Dendritic cell treated with granulocyte-macrophage colony-stimulating factor and Interleukin-4, amounts not matched to agents 40 ng/mL and 50 ng/mL, for 4 days (primary cell): ENCODE measurements at regions not wholly inside any gene's neighbourhood (a gene's known extent, or its start where the extent isn't known, plus 50 kb on each side); places are given as distances from the start of the nearest gene placed in this dataset.

Experiments
- H3K27ac Mint-ChIP-seq: one replicate; pipeline ENCODE4 v1.8.0; 2022; ENCODE audit warnings: mild to moderate bottlenecking, mixed read lengths
- H3K27me3 Mint-ChIP-seq: one replicate; pipeline ENCODE4 v1.8.0; 2022; ENCODE audit warnings: mild to moderate bottlenecking, mixed read lengths
- H3K36me3 Mint-ChIP-seq: one replicate; pipeline ENCODE4 v1.8.0; 2022; ENCODE audit warnings: low read depth, mixed read lengths
- H3K4me1 Mint-ChIP-seq: one replicate; pipeline ENCODE4 v1.8.0; 2022; ENCODE audit warnings: low read depth, mixed read lengths
- H3K4me3 Mint-ChIP-seq: one replicate; pipeline ENCODE4 v1.8.0; 2022; ENCODE audit warnings: mild to moderate bottlenecking, moderate library complexity, mixed read lengths
- H3K9me3 Mint-ChIP-seq: one replicate; pipeline ENCODE4 v1.8.0; 2022; ENCODE audit warnings: mixed read lengths
- intact Hi-C: fragments of 100-400 bp; cut with micrococcal nuclease; formaldehyde crosslinking; loops from one replicate; pipeline ENCODE4 v1.15.0; 2022

DNA sequence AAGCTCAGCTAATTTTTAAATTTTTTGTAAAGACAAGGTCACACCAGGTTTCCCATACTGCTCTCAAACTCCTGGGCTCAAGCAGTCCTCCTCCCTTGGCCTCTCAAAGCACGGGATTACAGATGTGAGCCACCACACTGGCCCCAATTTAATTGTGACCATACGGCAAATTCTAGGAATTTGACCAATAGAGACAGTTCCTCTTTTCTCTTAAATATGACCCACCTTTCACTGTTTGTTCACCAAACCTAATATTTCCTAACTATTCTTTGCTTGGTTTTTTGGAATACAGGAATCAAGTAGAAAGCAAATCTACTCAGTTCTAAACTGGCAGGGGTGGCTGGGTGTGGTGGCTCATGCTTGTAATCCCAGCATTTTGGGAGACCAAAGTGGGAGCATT lies 264.0 kb downstream of the SHQ1 start:
- H3K4me3 Mint-ChIP-seq: no peak overlapping the region
- H3K27ac Mint-ChIP-seq: no peak overlapping the region
- H3K9me3 Mint-ChIP-seq: no peaks in the 10 kb centered on the region
- peaks cover 17% of the 10 kb centered on the region for H3K4me1 Mint-ChIP-seq
- H3K36me3 Mint-ChIP-seq: no peaks in the 10 kb centered on the region
- intact Hi-C loops: no loop called here
- H3K27me3 Mint-ChIP-seq: peaks cover 4% of the 10 kb centered on the region

DNA sequence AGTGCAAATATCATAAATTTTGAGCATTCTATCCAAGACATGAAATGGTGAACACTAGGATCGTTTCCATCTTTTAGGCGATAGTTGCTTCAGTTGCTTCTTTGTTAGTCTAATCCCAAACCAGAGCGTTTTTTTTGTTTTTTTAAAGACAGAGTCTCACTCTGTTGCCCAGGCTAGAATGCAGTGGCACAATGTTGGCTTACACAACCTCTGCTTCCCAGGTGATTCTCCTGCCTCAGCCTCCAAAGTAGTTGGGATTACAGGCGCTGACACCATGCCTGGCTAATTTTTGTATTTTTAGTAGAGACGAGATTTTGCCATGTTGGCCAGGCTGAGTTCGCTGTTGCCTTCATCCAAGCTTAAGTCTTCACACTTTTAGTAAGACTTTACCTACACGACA lies 265.3 kb downstream of the SHQ1 start:
- no peak overlapping the region for H3K4me3 Mint-ChIP-seq
- H3K27ac Mint-ChIP-seq: no peak overlapping the region
- peaks cover 4% of the 10 kb centered on the region for H3K27me3 Mint-ChIP-seq
- peaks cover 17% of the 10 kb centered on the region for H3K4me1 Mint-ChIP-seq
- no peaks in the 10 kb centered on the region for H3K36me3 Mint-ChIP-seq
- H3K9me3 Mint-ChIP-seq: no peaks in the 10 kb centered on the region
- intact Hi-C loops: no loop called here

DNA sequence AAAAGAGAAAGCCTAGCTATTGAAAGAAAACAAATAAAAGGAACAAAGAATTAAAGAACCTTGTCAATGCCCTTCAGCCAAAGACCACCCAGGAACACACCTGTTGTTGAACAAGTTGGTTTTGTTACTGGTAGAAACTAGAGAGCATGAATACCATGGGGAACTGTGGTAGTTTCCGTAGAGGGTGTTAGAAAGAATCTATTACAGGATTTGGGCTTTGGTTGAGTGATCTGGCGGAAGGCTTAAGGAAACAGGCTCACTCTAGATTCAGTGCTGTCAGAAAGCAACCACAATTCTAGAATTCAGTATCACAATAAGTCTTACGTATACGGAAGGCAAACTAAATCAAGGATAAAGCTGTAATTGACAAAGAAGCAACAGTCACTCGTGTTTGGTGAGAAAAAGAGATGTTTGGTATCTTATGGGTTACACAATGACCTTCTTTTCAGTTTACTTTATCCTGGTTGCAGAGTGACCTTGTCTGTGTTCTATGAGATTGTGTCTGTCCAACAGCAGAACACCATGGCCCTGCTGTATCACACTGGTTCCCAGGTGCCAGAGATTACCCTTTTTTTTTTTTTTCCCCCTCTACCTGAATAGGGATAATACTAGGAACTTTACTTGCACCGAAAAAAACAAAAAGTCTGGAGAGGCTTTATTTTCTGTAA lies 265.9 kb downstream of the SHQ1 start:
- no peak overlapping the region for H3K4me3 Mint-ChIP-seq
- peaks cover 22% of the 10 kb centered on the region for H3K4me1 Mint-ChIP-seq
- intact Hi-C loops: no loop called here
- no peaks in the 10 kb centered on the region for H3K9me3 Mint-ChIP-seq
- no peak overlapping the region for H3K27ac Mint-ChIP-seq
- no peaks in the 10 kb centered on the region for H3K36me3 Mint-ChIP-seq
- H3K27me3 Mint-ChIP-seq: peaks cover 4% of the 10 kb centered on the region

DNA sequence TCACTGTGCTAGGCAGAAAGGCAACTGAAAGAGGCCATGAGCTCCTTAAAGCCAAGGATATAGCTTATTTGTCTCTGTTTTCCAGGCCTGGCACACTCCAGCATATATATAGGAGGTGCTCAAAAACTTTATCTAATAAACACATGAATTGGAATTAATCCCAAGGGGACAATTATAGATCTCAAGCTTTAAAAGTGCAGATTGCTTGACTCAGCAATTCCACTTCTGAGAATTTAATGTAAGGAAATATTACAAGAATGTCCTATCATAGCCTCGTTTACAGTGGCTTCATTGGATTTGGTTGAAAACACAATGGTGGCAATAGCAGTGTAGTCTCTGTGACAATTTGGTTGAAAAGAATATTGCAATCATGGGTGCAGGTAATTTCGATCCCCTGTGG lies 267.3 kb downstream of the SHQ1 start:
- Mint-ChIP-seq H3K36me3 (no peaks in the 10 kb centered on the region), H3K4me1 (peaks cover 27% of the 10 kb centered on the region), H3K27ac (no peak overlapping the region), H3K27me3 (peaks cover 2% of the 10 kb centered on the region), H3K4me3 (no peak overlapping the region), H3K9me3 (no peaks in the 10 kb centered on the region)
- intact Hi-C loops: no loop called here

DNA sequence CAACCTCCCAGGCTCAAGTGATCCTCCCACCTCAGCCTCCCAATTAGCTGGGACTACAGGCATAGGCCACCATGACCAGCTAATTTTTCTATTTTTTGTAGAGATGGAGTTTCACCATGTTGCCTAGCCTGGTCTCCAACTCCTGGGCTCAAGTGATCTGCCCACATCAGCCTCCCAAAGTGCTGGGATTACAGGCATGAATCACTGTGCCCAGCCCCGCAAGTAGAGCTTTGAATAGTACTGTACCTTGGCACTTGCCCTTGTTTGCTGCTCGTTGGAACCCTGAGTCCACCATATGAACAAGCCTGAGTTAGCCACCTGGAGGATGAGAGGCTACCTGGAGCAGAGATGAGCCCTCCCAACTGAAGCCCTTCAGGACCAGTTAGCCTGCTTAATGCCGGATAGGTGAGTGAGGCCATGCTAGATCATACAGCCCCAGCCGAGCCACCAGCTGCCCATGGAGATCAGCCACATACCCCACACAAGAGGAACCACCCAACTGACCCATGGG lies 267.9 kb downstream of the SHQ1 start:
- no peaks in the 10 kb centered on the region for H3K9me3 Mint-ChIP-seq
- no peaks in the 10 kb centered on the region for H3K36me3 Mint-ChIP-seq
- H3K4me3 Mint-ChIP-seq: no peak overlapping the region
- H3K4me1 Mint-ChIP-seq: peaks cover 27% of the 10 kb centered on the region
- H3K27me3 Mint-ChIP-seq: no peaks in the 10 kb centered on the region
- H3K27ac Mint-ChIP-seq: no peak overlapping the region
- intact Hi-C loops: no loop called here

DNA sequence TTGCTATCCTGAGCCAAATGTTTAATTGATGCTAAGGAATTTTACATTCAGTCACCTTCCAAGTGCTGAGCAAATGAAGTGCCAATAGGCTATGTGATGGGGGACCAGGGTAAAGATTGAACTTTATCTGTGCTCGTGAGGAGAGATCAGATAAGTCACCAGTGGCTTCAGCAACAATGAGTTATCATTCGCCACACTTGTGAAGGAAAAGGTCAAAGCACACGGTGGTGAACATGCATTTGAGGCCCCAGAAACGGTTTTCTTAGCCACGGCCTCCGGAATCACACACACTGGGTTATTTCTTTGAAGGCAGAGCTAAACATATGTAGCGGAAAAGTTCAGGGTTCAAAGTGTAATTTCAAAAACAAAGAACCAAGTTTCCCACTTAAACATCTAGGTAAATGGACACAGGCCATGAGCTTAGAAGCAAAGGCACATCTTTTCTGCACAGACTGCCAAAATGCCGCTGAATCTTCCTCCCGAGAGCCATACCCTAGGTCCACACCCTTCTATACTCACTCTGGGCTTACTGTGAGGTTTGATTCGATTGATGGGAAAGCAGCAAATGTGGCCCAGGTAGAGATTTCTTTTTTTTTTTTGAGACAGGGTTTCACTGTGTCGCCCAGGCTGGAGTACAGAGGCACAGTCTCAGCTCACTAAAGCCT lies 268.5 kb downstream of the SHQ1 start:
- H3K27ac Mint-ChIP-seq: no peak overlapping the region
- no peaks in the 10 kb centered on the region for H3K9me3 Mint-ChIP-seq
- intact Hi-C loops: no loop called here
- H3K27me3 Mint-ChIP-seq: no peaks in the 10 kb centered on the region
- H3K4me1 Mint-ChIP-seq: peaks cover 27% of the 10 kb centered on the region
- H3K36me3 Mint-ChIP-seq: no peaks in the 10 kb centered on the region
- no peak overlapping the region for H3K4me3 Mint-ChIP-seq

DNA sequence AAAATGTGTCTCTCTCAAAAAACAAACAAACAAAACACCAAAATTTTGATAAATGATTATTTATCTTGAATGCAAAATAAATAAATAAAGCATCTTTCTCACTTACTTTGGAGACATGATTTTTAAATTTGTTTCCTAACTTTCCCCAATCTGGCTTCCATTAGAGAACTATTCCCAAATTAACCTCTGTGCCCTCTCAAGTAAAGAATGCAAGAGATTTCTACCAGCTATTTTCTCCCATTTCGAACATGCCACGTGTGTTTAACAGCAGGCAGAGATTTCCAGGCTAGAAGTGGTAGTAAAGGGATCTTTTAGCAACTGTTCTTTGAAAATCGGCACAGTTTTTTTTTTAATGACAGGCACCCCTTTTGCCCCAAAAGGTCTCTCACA lies 269.1 kb downstream of the SHQ1 start:
- intact Hi-C loops: no loop called here
- Mint-ChIP-seq H3K27me3 (no peaks in the 10 kb centered on the region), H3K36me3 (no peaks in the 10 kb centered on the region), H3K4me1 (peaks cover 23% of the 10 kb centered on the region), H3K9me3 (no peaks in the 10 kb centered on the region), H3K27ac (no peak overlapping the region), H3K4me3 (no peak overlapping the region)

DNA sequence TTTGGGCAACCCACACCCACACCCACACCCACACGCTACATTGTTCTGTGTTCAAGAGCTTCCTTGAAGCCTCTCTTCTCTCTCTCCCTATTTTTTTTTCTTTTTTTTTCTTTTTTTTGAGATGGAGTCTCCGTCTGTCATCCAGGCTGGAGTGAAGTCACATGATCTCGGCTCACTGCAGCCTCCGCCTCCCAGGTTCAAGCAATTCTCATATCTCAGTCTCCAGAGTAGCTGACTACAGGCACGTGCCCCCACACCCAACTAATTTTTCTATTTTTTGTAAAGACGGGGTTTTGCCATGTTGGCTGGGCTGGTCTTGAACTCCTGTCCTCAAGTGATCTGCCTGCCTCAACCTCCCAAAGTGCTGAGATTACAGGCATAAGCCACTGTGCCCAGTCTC lies 271.1 kb downstream of the SHQ1 start:
- Mint-ChIP-seq H3K36me3 (no peaks in the 10 kb centered on the region), H3K9me3 (no peaks in the 10 kb centered on the region), H3K4me3 (no peak overlapping the region), H3K4me1 (peaks cover 22% of the 10 kb centered on the region), H3K27me3 (peaks cover 4% of the 10 kb centered on the region), H3K27ac (no peak overlapping the region)
- intact Hi-C loops: no loop called here

DNA sequence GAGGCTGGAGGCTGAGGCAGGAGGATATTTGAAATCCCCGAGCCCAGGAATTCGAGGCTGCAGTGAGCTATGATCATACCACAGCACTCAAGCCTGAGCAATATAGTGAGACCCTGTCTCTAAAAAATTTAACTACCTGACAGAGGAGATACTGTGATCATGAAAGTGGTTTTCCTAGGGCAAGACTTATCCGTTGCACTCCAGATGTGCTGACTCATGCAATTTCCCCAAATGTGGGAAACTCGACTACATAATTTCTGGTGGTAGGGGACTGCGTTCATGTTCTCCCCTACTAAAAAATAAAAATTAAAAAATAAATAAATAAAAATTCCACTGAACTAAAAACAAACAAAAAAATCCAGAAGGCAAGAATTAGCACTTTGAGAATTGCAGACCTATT lies 271.7 kb downstream of the SHQ1 start:
- no peak overlapping the region for H3K27ac Mint-ChIP-seq
- intact Hi-C loops: no loop called here
- H3K36me3 Mint-ChIP-seq: no peaks in the 10 kb centered on the region
- peaks cover 21% of the 10 kb centered on the region for H3K4me1 Mint-ChIP-seq
- peaks cover 4% of the 10 kb centered on the region for H3K27me3 Mint-ChIP-seq
- no peaks in the 10 kb centered on the region for H3K9me3 Mint-ChIP-seq
- no peak overlapping the region for H3K4me3 Mint-ChIP-seq

DNA sequence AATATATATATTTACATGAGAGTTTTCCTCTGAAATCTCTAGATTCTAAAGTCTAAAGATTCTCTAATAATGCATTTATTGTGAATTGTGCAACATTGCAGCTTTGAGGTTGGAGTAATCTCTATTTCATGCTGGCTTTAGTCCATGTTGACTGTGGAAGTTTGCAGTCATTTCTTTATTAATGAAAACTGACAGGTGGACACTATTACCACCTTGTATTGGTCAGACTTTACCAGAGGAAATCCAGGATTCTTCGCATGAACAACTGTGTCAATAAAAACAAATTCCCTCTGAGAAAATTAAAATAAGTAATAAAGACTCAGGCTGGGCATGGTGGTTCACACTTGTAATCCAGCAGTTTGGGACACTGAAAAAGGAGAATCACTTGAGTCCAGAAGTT lies 274.1 kb downstream of the SHQ1 start:
- H3K27ac Mint-ChIP-seq: no peak overlapping the region
- H3K9me3 Mint-ChIP-seq: no peaks in the 10 kb centered on the region
- peaks cover 16% of the 10 kb centered on the region for H3K4me1 Mint-ChIP-seq
- intact Hi-C loops: no loop called here
- H3K27me3 Mint-ChIP-seq: peaks cover 4% of the 10 kb centered on the region
- H3K4me3 Mint-ChIP-seq: no peak overlapping the region
- no peaks in the 10 kb centered on the region for H3K36me3 Mint-ChIP-seq

DNA sequence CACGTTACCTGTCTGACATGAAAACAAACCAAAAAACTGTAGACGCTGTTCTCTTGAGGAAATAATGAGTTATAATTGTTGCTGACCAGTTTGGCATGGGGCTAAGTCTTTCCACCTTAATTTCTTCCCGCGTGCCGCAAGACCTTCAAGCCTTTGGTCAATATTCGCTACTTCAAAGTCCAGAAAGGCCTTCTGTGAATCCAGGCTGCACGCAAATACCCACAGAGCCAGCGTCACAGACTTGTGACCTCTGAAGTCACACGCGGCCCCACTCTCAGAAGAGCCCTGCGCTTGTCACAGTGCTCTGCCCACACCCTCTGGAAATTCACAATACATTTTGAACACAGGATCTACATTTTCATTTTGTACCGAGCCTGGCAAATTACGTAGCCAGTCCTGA lies 275.2 kb downstream of the SHQ1 start:
- Mint-ChIP-seq H3K4me3 (no peak overlapping the region), H3K9me3 (no peaks in the 10 kb centered on the region), H3K4me1 (peaks cover 17% of the 10 kb centered on the region), H3K27ac (no peak overlapping the region), H3K36me3 (no peaks in the 10 kb centered on the region), H3K27me3 (peaks cover 4% of the 10 kb centered on the region)
- intact Hi-C loops: no loop called here

DNA sequence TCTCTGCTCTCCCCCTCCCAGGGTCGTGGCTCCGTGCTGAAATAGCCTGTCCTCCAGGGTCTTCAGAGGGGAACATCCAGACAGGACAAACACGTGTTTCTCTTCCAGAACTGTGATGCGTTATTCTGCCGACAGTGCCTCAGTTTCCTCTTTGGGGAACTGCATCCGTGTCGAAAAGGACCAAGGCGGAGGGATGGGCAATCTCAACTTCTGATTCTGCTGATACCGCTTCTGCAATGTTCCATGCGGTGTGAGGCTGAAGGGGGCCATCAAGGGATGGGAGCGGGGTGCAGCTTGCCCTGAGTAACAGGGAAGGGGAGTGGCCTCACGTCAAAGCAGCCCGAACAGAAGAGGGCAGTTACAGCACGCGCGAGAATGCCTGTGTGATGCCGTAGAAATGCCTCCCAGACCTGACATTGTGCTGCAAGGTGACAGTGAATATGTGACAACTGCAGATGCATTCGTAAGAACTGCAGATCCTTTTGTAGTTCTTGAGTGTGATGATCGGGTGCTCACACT lies 275.7 kb downstream of the SHQ1 start:
- Mint-ChIP-seq H3K27ac (no peak overlapping the region), H3K4me1 (peaks cover 19% of the 10 kb centered on the region), H3K9me3 (no peaks in the 10 kb centered on the region), H3K4me3 (no peak overlapping the region), H3K27me3 (peaks cover 4% of the 10 kb centered on the region), H3K36me3 (no peaks in the 10 kb centered on the region)
- intact Hi-C loops: no loop called here

DNA sequence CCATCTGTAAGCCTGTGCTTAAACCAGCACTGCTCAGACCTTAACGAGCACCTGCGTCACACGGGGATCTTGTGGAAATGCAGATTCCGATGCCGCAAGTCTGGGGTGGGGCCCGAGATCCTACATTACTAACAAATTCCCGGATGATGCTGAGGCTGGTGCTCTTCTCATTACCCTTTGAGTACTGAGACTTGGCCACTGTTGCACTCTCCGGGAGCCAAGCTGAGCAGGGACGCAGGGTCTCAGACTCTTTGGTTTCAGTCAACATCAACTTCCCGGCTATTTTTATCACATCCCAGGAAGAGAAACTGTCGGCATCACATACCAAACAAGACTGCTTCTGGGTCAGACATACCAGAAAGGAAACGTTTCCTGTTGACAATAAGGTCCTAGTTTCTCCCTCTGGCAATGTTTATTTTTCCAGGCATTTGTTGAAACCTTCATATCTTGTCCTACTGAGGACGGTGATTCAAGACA lies 276.6 kb downstream of the SHQ1 start:
- peaks cover 4% of the 10 kb centered on the region for H3K27me3 Mint-ChIP-seq
- intact Hi-C loops: no loop called here
- H3K9me3 Mint-ChIP-seq: no peaks in the 10 kb centered on the region
- no peaks in the 10 kb centered on the region for H3K36me3 Mint-ChIP-seq
- H3K27ac Mint-ChIP-seq: no peak overlapping the region
- H3K4me1 Mint-ChIP-seq: peaks cover 15% of the 10 kb centered on the region
- H3K4me3 Mint-ChIP-seq: no peak overlapping the region

DNA sequence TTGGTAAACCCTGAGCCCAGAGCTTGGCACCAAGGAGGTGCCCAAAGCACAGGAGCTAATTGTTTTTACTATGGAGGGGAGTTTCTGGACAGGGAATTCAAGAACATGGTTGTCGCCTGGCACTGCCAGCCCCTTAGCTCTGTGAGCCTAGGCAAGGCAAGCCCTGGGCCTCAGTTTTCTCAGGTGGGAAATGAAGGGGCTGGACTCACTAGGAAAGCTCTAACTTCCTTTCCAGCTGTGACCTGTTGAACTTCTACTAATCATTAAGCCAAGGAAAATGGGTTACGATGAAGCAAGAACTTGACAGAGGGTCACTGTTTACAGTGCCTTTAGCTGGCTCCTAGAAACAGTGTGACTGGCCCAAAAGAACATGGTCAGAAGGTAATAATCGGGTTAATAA lies 277.2 kb downstream of the SHQ1 start:
- no peaks in the 10 kb centered on the region for H3K9me3 Mint-ChIP-seq
- no peak overlapping the region for H3K27ac Mint-ChIP-seq
- peaks cover 15% of the 10 kb centered on the region for H3K4me1 Mint-ChIP-seq
- H3K4me3 Mint-ChIP-seq: no peak overlapping the region
- no peaks in the 10 kb centered on the region for H3K36me3 Mint-ChIP-seq
- peaks cover 4% of the 10 kb centered on the region for H3K27me3 Mint-ChIP-seq
- intact Hi-C loops: no loop called here
